ENCODE measurements at regions not wholly inside any gene's neighbourhood (a gene's known extent, or its start where the extent isn't known, plus 50 kb on each side); places are given as distances from the start of the nearest gene placed in this dataset.

DNA sequence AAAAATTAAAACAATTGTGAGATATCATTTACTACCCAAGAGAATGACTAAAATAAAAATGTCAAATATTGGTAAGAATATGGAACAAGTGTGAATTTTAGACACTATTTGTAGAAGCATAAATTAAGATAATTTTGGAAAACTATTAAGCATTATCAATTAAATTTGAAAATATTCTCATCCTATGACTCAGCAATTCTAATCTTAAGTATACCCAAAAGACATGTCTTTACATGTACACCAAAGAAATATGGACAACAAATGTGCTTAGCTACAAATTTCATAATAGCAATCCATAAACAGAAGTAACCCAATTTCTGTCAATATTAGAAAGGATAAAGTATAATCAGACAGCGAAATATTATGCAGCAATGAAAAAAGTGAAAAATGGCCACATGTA lies 1032.2 kb upstream of the SEMA6D start:
- no peak for TF ChIP-seq CTCF (IDR thresholded peaks at IDR 0.05)
- no peak for TF ChIP-seq POLR2A (IDR thresholded peaks at IDR 0.05)

All from uterus (tissue), 2 donors.